PFSK-1 (cell line): ENCODE measurements at regions not wholly inside any gene's neighbourhood (a gene's known extent, or its start where the extent isn't known, plus 50 kb on each side); places are given as distances from the start of the nearest gene placed in this dataset.

Experiments used
- FOXP2 ChIP-seq: optimal IDR thresholded peaks from 2 replicates; pipeline ENCODE3; 2011; ENCODE audit warnings: borderline replicate concordance, control low read depth, inconsistent platforms; ENCODE audit not compliant: insufficient read depth; ENCODE audit errors: extremely low read length, extremely low read depth
- POLR2AphosphoS5 ChIP-seq: IDR thresholded peaks from 2 replicates; pipeline ENCODE4 v1.6.1; 2012; ENCODE audit warnings: low read depth, mild to moderate bottlenecking, control low read depth, low read length, moderate library complexity
- REST ChIP-seq, 2 experiments: IDR thresholded peaks; 2 replicates each; pipeline versions ENCODE4 v1.6.1 to v1.8.0; 2011 to 2012; ENCODE audit warnings: low read depth in 2 of 2, low read length in 2 of 2, control low read depth in 1 of 2, inconsistent platforms in 1 of 2, mild to moderate bottlenecking in 1 of 2, moderate library complexity in 1 of 2; ENCODE audit not compliant: insufficient read depth in 1 of 2
- SIN3A ChIP-seq: IDR thresholded peaks from 2 replicates; pipeline ENCODE4 v1.6.1; 2012; ENCODE audit warnings: mild to moderate bottlenecking, low read length, moderate library complexity, borderline replicate concordance; ENCODE audit not compliant: insufficient read depth
- TAF1 ChIP-seq: IDR thresholded peaks from 2 replicates; pipeline ENCODE4 v1.6.1; 2012; ENCODE audit warnings: low read length, control low read depth, borderline replicate concordance; ENCODE audit not compliant: insufficient read depth

- TF ChIP-seq FOXP2 (no peak), SIN3A (no peak), TAF1 (no peak), REST (IDR thresholded peaks at IDR 0.05; ENCODE audit: insufficient read depth in 1 of 2, low read depth in 2 of 2, low read length in 2 of 2) (no peak), POLR2AphosphoS5 (no peak)
Observed at GRCh38 chr6:140554421-140554820, 1180.0 kb upstream of the CITED2 start.

- TF ChIP-seq REST (IDR thresholded peaks at IDR 0.05; ENCODE audit: insufficient read depth in 1 of 2, low read depth in 2 of 2, low read length in 2 of 2) (no peak), TAF1 (no peak), POLR2AphosphoS5 (no peak), SIN3A (no peak), FOXP2 (no peak)
Observed at GRCh38 chr6:140548366-140548765, 1173.9 kb upstream of the CITED2 start.

- no peak for TF ChIP-seq TAF1
- no peak for TF ChIP-seq SIN3A
Observed at GRCh38 chr6:140546640-140547039, 1172.2 kb upstream of the CITED2 start.

GRCh38 chr6:140544431-140544830, 1170.0 kb upstream of the CITED2 start:
- TF ChIP-seq REST (IDR thresholded peaks at IDR 0.05; ENCODE audit: insufficient read depth in 1 of 2, low read depth in 2 of 2, low read length in 2 of 2) = no peak
- TF ChIP-seq TAF1 = no peak
- TF ChIP-seq POLR2AphosphoS5 = no peak
- TF ChIP-seq FOXP2 = no peak
- no peak for TF ChIP-seq SIN3A

GRCh38 chr6:140542863-140543262, 1168.4 kb upstream of the CITED2 start:
- TF ChIP-seq FOXP2 (no peak), TAF1 (no peak), REST (IDR thresholded peaks at IDR 0.05; ENCODE audit: insufficient read depth in 1 of 2, low read depth in 2 of 2, low read length in 2 of 2) (no peak), SIN3A (no peak), POLR2AphosphoS5 (no peak)
